GM12892 (cell line): ENCODE measurements at regions not wholly inside any gene's neighbourhood (a gene's known extent, or its start where the extent isn't known, plus 50 kb on each side); places are given as distances from the start of the nearest gene placed in this dataset.

Source experiments
- POLR2A ChIP-seq: IDR thresholded peaks from 2 replicates; pipeline ENCODE4 v1.6.1; 2011; ENCODE audit warnings: low read depth, low read length, control low read depth
- TAF1 ChIP-seq: IDR thresholded peaks from 2 replicates; pipeline ENCODE4 v1.6.1; 2011; ENCODE audit warnings: low read depth, mild to moderate bottlenecking, control low read depth, low read length, borderline replicate concordance

GRCh38 chr9:120336021-120336752 is 243.8 kb downstream of the CDK5RAP2 start:
- TF ChIP-seq POLR2A (no peak), TAF1 (no peak)
